DND-41 (cell line): ENCODE measurements at regions not wholly inside any gene's neighbourhood (a gene's known extent, or its start where the extent isn't known, plus 50 kb on each side); places are given as distances from the start of the nearest gene placed in this dataset.
A peak's percentile ranks its signal among the peaks of the same experiment; 100 is the strongest.

Experiments used
- EZH2 ChIP-seq: IDR thresholded peaks from 3 replicates; pipeline ENCODE4 v1.6.1; 2012; ENCODE audit warnings: borderline replicate concordance, low read depth, mild to moderate bottlenecking, moderate library complexity, low read length, inconsistent platforms; ENCODE audit not compliant: severe bottlenecking
- TF ChIP-seq, protein P1 (sequence below): IDR thresholded peaks from 2 replicates; pipeline ENCODE4 v1.5.1; 2012; ENCODE audit warnings: borderline replicate concordance, low read length, moderate library complexity, mild to moderate bottlenecking; ENCODE audit not compliant: poor library complexity, severe bottlenecking; ENCODE audit errors: extremely low read depth

DNA sequence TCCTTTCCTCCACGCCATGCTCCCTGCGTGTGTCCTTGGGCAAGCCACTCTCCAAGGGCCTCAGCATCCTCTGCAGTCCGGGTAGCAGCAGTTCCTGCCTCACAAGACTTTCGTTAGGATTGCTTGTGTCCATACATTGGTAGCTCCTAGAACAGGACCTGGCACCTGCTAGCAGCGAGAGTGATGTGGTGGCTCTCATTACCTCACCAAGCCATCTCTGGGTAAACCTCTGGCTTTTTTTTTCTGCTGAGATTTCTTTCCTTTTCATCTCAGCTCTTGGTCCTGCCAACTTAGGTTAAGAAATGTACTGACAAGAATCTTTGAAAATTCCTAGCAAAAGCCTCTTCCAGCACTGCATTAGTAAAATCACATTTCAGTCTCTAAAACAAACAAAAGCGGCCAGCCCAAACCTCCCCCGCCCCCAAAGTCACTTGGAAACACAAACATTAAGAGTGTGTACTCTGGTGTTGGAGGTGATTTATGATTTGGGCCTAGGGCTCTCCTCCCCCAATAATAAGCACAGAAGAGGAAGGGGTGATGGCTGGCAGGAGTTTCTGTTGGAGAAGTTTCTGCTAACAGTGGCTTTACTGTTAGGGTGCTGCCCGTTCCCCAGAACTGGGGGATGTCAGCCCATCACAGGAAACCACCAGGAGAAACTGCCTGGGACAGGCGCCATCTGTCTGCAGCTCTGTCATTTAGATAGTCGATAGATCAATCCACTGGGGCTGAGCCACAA is 199.2 kb downstream of the CD83 start:
- TF ChIP-seq, protein P1, sequence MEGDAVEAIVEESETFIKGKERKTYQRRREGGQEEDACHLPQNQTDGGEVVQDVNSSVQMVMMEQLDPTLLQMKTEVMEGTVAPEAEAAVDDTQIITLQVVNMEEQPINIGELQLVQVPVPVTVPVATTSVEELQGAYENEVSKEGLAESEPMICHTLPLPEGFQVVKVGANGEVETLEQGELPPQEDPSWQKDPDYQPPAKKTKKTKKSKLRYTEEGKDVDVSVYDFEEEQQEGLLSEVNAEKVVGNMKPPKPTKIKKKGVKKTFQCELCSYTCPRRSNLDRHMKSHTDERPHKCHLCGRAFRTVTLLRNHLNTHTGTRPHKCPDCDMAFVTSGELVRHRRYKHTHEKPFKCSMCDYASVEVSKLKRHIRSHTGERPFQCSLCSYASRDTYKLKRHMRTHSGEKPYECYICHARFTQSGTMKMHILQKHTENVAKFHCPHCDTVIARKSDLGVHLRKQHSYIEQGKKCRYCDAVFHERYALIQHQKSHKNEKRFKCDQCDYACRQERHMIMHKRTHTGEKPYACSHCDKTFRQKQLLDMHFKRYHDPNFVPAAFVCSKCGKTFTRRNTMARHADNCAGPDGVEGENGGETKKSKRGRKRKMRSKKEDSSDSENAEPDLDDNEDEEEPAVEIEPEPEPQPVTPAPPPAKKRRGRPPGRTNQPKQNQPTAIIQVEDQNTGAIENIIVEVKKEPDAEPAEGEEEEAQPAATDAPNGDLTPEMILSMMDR: peak; percentile 59
- TF ChIP-seq EZH2: no peak
